ENCODE measurements at regions not wholly inside any gene's neighbourhood (a gene's known extent, or its start where the extent isn't known, plus 50 kb on each side); places are given as distances from the start of the nearest gene placed in this dataset.

DNA sequence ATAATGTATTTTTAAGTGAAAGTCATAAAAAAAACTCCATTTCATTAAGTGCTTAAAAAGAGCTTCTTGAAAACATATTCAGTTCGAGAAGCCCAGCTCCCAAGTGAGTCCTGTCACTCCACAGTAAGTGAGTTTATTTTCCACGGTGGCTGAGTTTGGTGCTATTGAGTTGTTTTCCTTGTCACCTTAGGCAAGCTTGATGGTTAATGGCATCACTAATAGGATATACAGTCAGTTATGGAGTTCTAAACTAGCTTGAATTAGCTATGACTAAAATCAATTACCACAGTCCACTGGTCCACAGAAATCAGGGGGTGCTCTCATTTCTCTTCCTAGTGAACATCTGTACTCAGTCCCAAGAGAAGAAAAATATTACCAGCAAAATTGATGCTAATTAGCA lies 1526.2 kb upstream of the IGFBP7 start:
- TF ChIP-seq, protein P1, sequence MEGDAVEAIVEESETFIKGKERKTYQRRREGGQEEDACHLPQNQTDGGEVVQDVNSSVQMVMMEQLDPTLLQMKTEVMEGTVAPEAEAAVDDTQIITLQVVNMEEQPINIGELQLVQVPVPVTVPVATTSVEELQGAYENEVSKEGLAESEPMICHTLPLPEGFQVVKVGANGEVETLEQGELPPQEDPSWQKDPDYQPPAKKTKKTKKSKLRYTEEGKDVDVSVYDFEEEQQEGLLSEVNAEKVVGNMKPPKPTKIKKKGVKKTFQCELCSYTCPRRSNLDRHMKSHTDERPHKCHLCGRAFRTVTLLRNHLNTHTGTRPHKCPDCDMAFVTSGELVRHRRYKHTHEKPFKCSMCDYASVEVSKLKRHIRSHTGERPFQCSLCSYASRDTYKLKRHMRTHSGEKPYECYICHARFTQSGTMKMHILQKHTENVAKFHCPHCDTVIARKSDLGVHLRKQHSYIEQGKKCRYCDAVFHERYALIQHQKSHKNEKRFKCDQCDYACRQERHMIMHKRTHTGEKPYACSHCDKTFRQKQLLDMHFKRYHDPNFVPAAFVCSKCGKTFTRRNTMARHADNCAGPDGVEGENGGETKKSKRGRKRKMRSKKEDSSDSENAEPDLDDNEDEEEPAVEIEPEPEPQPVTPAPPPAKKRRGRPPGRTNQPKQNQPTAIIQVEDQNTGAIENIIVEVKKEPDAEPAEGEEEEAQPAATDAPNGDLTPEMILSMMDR (conservative IDR thresholded peaks at IDR 0.05; ENCODE audit: low read depth, low read length), result no peak
- TF ChIP-seq EZH2 (IDR thresholded peaks at IDR 0.05; ENCODE audit: low read length, unreplicated experiment) (no peak), EZH2phosphoT487 (IDR thresholded peaks at IDR 0.05; ENCODE audit: borderline replicate concordance, low read length) (no peak)

All from PC-3 (cell line).